HuH-7 (cell line): ENCODE measurements at regions not wholly inside any gene's neighbourhood (a gene's known extent, or its start where the extent isn't known, plus 50 kb on each side); places are given as distances from the start of the nearest gene placed in this dataset.

Source experiments
- DNase-seq: peaks from one replicate; pipeline ENCODE4 v3.0.0; 2011; ENCODE audit warnings: low spot score

GRCh38 chr1:30198795-30199403 is 524.5 kb downstream of the MATN1 start:
- no peak for DNase-seq

DNA sequence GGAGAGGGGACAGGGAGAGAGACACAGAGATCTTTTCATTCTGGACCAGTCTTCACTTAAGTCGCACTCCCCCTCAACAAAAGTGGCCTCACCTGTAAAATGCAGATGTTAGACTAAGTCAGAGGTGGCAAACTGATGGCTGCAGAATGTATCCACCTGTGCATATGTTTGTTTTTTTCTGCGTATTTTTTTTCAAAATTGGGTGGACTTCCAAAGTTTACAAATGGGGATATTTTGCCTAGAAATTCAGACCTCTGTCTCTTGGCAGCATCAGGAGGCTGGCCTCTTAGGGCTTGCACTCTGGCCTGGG is 525.0 kb downstream of the MATN1 start:
- no peak for DNase-seq

DNA sequence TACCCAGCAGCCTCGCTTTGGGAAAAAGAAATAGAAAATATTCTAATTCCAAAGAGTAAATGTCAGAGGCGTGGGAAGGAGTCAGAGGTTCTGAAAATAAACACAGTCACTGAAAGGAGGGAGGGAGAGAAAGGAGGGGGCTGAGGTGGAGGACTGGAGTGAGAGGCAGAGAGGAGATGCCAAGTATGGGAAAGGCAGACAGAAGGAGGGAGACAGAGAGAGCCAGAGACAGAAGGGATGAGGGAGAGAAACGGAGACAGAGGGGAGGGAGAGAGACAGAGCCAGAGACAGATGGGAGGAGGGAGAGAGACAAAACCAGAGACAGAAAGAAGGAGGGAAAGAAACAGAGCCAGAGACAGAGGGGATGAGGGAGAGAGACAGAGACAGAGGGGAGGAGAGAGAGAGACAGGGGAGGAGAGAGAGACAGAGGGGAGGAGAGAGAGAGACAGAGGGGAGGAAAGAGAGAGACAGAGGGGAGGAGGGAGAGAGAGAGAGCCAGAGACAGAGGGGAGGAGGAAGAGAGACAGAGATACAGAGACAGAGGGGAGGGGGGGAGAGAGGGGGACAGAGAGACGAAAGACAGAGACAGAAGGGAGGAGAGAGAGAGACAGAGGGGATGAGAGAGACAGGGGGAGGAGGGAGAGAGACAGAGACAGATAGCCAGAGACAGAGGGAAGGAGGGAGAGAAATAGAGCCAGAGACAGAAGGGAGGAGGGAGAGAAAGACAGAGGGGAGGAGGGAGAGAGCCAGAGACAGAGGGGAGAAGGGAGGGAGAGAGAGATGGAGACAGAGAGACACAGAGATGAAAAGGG is 525.5 kb downstream of the MATN1 start:
- DNase-seq: no peak

GRCh38 chr1:30196872-30197638 is 526.3 kb downstream of the MATN1 start:
- DNase-seq: no peak

- no peak for DNase-seq
These were observed 526.9 kb downstream of the MATN1 start for GRCh38 chr1:30196457-30196856.

DNA sequence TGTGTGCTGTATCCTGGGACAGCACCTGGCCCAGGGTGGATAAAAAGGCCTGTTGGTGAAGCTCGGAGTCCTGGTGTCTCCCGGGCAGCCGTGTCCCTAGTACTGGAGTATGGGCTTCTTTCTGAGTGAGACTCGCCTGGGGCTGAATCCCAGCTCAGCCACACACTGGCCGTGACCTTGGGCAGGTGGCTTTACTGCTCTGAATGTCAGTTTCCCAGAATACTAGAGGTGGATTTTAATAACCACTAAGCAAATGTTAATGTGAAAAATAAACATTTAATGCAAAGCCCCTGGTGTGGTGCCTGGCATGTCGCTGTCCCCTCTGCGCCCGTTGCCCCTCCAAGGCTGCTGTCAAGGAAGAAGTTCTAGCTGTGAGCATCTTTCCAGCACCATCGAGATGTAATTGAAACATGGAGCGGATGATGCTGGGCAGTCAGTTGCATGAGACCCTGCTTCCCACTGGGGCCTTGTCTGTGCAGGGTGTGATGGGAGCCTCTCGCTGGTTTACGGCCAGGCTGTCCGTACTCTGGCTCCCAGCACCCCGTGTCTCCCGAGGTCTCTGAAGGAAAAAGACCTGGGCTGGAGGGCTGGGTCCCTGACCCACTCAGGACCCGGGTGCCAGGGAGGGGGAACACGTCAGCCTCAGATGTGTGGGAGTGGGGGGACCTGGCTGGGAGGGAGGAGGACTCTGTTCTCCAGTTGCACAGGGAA is 527.8 kb downstream of the MATN1 start:
- DNase-seq: no peak

- no peak for DNase-seq
These were observed 528.5 kb downstream of the MATN1 start for GRCh38 chr1:30194741-30195423.

DNA sequence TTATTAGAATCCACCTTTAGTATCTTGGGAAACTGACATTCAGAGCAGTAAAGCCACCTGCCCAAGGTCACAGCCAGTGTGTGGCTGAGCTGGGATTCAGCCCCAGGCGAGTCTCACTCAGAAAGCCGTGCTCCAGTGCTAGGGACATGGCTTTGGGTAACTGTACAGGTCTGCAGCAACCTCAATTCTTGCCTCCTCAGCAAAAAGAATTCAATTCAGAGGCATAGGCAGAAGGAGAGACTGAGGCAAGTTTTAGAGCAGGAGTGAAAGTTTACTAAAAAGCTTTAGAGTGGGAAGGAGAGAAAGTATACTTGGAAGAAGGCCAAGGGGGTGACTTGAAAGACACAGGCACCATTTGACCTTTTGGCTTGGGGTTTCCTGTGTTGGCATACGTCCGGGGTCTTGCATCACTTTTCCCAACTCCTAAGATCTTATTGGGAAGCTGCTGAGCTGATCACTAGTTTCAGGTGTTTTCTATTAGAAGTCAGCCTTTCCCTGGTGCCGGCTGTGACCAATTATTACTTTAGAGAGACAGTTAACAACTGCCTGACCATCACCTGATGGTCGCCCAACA is 529.3 kb downstream of the MATN1 start:
- no peak for DNase-seq

GRCh38 chr1:30192969-30193630 is 530.3 kb downstream of the MATN1 start:
- DNase-seq: no peak

DNA sequence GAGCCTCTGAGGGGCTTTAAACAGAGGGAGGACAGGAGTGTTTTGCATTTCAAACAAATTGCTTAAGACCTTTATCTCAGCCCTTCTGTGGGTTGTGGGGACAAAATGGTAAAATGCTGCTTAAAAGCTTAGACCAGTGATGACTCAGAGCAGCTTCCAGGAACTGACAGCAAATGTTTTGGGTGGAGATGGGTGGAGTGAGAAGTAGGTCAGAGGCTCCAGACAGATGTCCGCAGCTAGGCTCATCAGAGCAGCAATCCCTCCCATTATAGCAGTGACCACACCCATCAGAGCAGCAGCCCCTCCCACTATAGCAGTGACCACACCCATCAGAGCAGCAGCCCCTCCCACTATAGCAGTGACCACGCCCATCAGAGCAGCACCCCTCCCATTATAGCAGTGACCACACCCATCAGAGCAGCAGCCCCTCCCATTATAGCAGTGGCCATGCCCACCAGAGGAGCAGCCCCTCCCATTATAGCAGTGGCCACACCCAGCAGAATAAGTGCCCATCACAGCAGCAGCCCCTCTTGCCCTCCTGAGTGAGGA is 532.2 kb downstream of the MATN1 start:
- DNase-seq: no peak

- DNase-seq: no peak
These were observed 532.8 kb downstream of the MATN1 start for GRCh38 chr1:30190511-30191153.

GRCh38 chr1:30189818-30190500 is 533.4 kb downstream of the MATN1 start:
- DNase-seq: no peak

GRCh38 chr1:30188999-30189398 is 534.4 kb downstream of the MATN1 start:
- no peak for DNase-seq

DNA sequence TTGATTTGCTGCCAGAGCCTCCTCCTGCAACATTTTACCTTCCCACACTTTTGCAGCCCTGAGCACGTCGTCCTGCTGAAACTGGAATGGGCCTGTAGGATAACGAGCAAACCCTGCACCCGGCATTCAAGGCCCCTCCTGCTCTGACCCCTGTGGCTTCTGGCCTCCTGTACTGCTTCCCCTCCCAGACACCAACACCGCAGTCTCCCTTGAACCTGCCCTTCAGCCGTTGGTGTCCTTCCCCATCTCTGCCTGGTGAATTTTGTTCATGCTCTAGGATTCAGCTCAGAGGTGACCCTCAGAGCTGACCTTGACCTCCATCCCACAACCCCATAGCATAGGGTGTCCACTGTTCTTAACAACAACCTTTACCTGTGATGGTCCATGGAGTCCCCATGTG is 535.1 kb downstream of the MATN1 start:
- DNase-seq: no peak

DNA sequence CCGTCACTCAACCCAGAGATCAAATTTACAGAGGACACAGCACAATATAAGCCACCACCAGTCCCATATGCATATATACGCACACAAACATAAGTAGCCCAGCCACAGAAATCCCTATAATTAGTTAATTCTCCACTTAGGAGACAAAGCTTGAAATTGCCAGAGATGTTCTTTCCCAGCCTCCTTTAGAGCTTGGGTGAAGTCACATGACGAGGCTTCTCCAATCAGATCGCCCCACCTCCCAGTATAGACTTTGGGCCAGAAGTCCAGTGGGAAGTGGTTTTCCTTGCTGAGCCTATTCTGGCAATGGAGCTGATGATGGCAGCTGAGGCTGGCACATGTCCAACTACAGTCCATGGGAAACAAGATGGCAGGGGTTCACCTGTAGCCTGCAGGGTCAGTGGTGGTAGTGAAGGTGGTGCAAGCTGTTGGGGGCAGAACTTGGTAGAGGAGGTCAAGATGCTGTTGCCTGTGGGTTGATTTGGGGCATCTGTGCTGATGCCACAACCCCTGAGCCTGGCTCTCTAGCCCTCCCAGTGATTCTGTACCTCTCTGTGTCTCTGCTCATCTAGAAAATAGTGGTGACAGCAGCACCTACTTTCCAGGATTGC is 535.9 kb downstream of the MATN1 start:
- no peak for DNase-seq

GRCh38 chr1:30186586-30186985 is 536.8 kb downstream of the MATN1 start:
- no peak for DNase-seq

DNA sequence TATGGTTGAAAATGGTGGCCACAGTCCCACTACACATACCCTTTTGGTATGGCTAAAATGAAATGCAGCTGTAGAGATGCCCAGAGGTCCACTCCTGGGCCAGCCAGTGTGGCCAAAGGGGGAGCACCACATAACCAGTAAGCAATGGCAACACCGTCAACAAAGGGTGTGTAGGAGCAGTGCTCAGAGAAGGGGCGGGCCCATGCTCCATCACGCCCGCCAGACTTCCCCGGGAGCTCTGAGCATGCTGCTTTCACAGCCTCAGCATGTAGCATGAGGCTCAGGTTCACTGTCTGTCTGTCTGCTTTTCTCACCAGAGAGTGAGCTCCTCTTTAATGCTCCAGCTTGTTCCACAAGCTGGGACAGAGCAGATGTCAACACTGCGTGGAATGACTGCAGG is 537.6 kb downstream of the MATN1 start:
- DNase-seq: no peak

DNA sequence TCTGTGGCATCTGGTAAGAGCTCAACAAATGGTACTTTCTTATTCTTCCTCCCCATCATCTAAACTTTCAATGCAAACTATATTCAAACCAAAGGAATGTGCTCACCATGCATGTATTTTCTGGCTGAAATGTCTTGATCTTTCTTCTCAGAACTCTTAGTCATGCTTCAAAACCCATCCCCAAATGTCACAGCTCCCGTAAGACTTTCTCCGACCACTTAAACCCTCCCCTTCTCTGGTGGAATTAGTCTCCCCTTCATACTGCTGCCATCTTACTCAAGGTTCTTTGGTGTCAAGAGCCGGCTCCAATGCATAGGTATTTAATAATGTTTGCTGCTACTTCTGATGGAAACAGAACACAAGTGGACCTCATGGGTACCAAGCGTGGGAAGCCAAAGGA is 538.1 kb downstream of the MATN1 start:
- DNase-seq: no peak
